ENCODE measurements at regions not wholly inside any gene's neighbourhood (a gene's known extent, or its start where the extent isn't known, plus 50 kb on each side); places are given as distances from the start of the nearest gene placed in this dataset.

DNA sequence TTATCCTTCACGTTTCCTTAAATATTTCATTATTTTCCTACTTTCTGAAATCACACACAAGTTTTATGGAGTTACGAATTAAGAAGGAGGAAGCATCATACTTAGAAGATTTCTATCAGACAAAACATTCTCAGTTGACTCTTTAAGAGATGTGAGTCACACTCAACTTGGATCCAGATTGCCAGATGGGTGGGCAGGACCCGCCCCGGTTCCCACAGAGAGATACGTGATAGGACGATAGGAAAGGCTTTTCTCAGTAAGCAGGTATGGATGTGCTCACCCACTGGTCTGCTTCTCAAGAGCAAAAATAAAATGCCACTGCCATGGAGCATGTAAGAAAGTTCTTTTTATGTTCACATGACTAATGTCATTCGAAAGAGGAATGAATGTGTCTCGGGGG is 392.6 kb downstream of the MRPL39 start:
- 84 to 88% (median 87%) methylated on average over 8 of the region's 8 CpGs for WGBS, 3 donors
- DNase-seq (no peak), ATAC-seq (no peak)

DNA sequence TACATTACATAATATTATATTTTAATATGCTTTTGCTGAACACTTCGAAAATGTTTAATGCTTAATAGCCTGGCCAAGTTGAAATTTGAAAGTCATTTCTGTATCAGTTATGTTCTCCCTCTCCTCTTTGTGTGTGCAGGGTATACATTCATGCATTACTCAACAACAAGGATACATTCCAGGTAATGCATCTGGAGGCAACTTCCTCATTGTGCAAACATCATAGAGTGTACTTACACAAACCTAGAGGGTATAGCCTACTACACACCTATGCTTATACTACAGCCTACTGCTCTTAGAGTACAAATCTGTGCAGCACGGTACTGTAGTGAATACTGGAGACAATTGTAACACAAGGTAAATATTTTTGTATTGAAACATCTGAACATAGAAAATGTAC is 407.3 kb downstream of the MRPL39 start:
- H3K9me3 ChIP-seq: no peaks in the 10 kb centered on the region
- H3K36me3 ChIP-seq (ENCODE audit: insufficient read depth in 1 of 2, low read depth in 1 of 2): no peaks in the 10 kb centered on the region
- no peaks in the 10 kb centered on the region for H3K4me1 ChIP-seq
- ATAC-seq: no peak
- H3K27ac ChIP-seq: no peak overlapping the region
- TF ChIP-seq, protein P1, sequence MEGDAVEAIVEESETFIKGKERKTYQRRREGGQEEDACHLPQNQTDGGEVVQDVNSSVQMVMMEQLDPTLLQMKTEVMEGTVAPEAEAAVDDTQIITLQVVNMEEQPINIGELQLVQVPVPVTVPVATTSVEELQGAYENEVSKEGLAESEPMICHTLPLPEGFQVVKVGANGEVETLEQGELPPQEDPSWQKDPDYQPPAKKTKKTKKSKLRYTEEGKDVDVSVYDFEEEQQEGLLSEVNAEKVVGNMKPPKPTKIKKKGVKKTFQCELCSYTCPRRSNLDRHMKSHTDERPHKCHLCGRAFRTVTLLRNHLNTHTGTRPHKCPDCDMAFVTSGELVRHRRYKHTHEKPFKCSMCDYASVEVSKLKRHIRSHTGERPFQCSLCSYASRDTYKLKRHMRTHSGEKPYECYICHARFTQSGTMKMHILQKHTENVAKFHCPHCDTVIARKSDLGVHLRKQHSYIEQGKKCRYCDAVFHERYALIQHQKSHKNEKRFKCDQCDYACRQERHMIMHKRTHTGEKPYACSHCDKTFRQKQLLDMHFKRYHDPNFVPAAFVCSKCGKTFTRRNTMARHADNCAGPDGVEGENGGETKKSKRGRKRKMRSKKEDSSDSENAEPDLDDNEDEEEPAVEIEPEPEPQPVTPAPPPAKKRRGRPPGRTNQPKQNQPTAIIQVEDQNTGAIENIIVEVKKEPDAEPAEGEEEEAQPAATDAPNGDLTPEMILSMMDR (IDR thresholded peaks at IDR 0.05): no peak
- no peak overlapping the region for H3K4me3 ChIP-seq
- H3K27me3 ChIP-seq (ENCODE audit: insufficient read depth in 3 of 3, low read length in 2 of 3): no peaks in the 10 kb centered on the region
- intact Hi-C loops (cut with DNase I): no loop called here
- 76 to 90% (median 78%) methylated on average over 2 of the region's 2 CpGs for WGBS, 3 donors
- DNase-seq: no peak

More for the DNA sequence above, 392.6 kb downstream of the MRPL39 start:
- Histone ChIP-seq H3K36me3 (ENCODE audit: insufficient read depth in 1 of 2, low read depth in 1 of 2) (no peaks in the 10 kb centered on the region), H3K27me3 (ENCODE audit: insufficient read depth in 3 of 3, low read length in 2 of 3) (no peaks in the 10 kb centered on the region), H3K4me1 (no peaks in the 10 kb centered on the region), H3K27ac (no peak overlapping the region), H3K9me3 (no peaks in the 10 kb centered on the region), H3K4me3 (no peak overlapping the region)
- intact Hi-C loops (cut with DNase I): no loop called here
- TF ChIP-seq, protein P1 (IDR thresholded peaks at IDR 0.05): no peak

DNA sequence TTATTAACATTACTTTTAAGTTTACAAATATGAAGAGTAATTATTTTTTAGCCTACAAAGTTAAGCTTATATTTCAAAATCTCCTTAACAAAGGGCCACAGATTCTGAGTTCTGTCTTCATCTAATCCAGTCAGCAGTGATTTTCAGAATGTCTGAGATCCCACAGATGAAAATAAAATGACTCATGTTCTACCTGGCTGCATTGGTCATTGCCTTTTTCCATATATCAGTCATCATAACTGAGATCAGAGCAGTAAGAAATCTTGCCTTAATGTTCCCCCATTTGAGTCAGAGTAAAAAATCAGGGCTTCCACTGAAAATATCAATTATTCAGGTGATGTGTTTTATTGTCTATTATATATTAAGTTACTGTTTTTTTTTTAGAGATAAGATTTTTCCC is 416.1 kb downstream of the MRPL39 start:
- TF ChIP-seq, protein P1 (IDR thresholded peaks at IDR 0.05): no peak
- no peaks in the 10 kb centered on the region for H3K36me3 ChIP-seq (ENCODE audit: insufficient read depth in 1 of 2, low read depth in 1 of 2)
- H3K4me3 ChIP-seq: no peak overlapping the region
- H3K4me1 ChIP-seq: no peaks in the 10 kb centered on the region
- intact Hi-C loops (cut with DNase I): no loop called here
- H3K27ac ChIP-seq: no peak overlapping the region
- DNase-seq: no peak
- no peaks in the 10 kb centered on the region for H3K9me3 ChIP-seq
- ATAC-seq: no peak
- no peaks in the 10 kb centered on the region for H3K27me3 ChIP-seq (ENCODE audit: insufficient read depth in 3 of 3, low read length in 2 of 3)

DNA sequence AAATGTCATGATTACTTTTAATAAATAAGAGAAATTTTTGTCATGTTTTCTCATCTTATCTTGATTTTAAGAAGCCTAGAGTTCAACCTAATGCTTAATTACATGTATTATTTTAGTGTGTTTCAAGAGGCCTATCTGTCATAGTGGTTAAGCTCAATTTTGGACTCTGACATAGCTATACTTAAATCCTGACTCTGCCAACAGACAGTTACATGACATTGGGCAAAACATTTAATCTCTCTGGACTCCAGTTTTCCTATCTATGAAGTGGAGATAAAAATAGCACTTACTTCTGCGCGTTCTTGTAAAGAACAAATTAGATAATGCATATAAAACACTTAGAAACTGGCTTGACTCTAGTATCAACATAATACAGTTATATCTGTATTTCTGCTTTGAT is 417.8 kb downstream of the MRPL39 start:
- H3K9me3 ChIP-seq: no peaks in the 10 kb centered on the region
- H3K4me3 ChIP-seq: no peak overlapping the region
- H3K36me3 ChIP-seq (ENCODE audit: insufficient read depth in 1 of 2, low read depth in 1 of 2): no peaks in the 10 kb centered on the region
- no peak for ATAC-seq
- no peak overlapping the region for H3K27ac ChIP-seq
- no peaks in the 10 kb centered on the region for H3K27me3 ChIP-seq (ENCODE audit: insufficient read depth in 3 of 3, low read length in 2 of 3)
- H3K4me1 ChIP-seq: no peaks in the 10 kb centered on the region
- intact Hi-C loops (cut with DNase I): no loop called here
- TF ChIP-seq, protein P1 (IDR thresholded peaks at IDR 0.05): no peak
- WGBS, 3 donors: 89 to 97% (median 95%) methylated on average over 2 of the region's 2 CpGs
- DNase-seq: no peak

DNA sequence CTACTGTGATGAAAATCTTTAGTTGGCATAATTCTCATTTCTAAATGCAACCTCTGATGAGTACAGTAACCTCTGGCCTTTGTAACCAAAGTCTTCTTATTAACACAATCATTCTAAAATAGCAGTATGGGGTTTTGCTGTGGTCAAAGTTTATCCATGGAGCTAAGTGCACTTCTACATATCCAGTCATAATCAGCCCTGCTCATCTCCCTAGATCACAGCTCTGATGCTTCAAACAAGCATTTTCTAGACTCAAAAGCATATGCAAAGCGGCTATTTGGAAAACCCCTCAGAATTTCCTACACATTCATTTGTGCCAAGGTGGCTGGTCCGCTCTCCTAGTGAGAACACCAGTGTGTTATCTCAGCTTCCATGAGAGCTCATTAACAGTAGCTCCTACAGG is 418.6 kb downstream of the MRPL39 start:
- no peaks in the 10 kb centered on the region for H3K4me1 ChIP-seq
- intact Hi-C loops (cut with DNase I): no loop called here
- no peak overlapping the region for H3K27ac ChIP-seq
- no peak overlapping the region for H3K4me3 ChIP-seq
- WGBS, 3 donors: 86 to 89% (median 88%) methylated on average over 2 of the region's 2 CpGs
- TF ChIP-seq, protein P1 (IDR thresholded peaks at IDR 0.05): no peak
- DNase-seq: no peak
- ATAC-seq: no peak
- H3K36me3 ChIP-seq (ENCODE audit: insufficient read depth in 1 of 2, low read depth in 1 of 2): no peaks in the 10 kb centered on the region
- H3K9me3 ChIP-seq: no peaks in the 10 kb centered on the region
- no peaks in the 10 kb centered on the region for H3K27me3 ChIP-seq (ENCODE audit: insufficient read depth in 3 of 3, low read length in 2 of 3)

All from psoas muscle (tissue), 7 donors.